Stimulated activated CD8-positive, alpha-beta memory T cell treated with anti-CD3 and anti-CD28 coated beads, Interleukin-15, amount 100 ng/mL, for 1 hour (primary cell): ENCODE measurements at regions not wholly inside any gene's neighbourhood (a gene's known extent, or its start where the extent isn't known, plus 50 kb on each side); places are given as distances from the start of the nearest gene placed in this dataset.

Source experiments
- DNase-seq: peaks from one replicate; pipeline ENCODE4 v3.0.0-alpha.2; 2020; ENCODE audit warnings: low read depth

- DNase-seq, result no peak
Observed at GRCh38 chr6:156648616-156649015, 128.6 kb upstream of the ARID1B start.

GRCh38 chr6:156647991-156648390, 129.2 kb upstream of the ARID1B start:
- no peak for DNase-seq

GRCh38 chr6:156647140-156647784, 129.9 kb upstream of the ARID1B start:
- no peak for DNase-seq

GRCh38 chr6:156646496-156646895, 130.7 kb upstream of the ARID1B start:
- no peak for DNase-seq

GRCh38 chr6:156645097-156645496, 132.1 kb upstream of the ARID1B start:
- no peak for DNase-seq

- no peak for DNase-seq
Observed at GRCh38 chr6:156639009-156639721, 138.0 kb upstream of the ARID1B start.

GRCh38 chr6:156638581-156638980, 138.6 kb upstream of the ARID1B start:
- no peak for DNase-seq

- no peak for DNase-seq
Observed at GRCh38 chr6:156634951-156635371, 142.2 kb upstream of the ARID1B start.

GRCh38 chr6:156634048-156634447, 143.1 kb upstream of the ARID1B start:
- no peak for DNase-seq

- DNase-seq, result no peak
Observed at GRCh38 chr6:156633291-156633690, 143.9 kb upstream of the ARID1B start.

- no peak for DNase-seq
Observed at GRCh38 chr6:156630613-156631302, 146.4 kb upstream of the ARID1B start.

- DNase-seq, result no peak
Observed at GRCh38 chr6:156628805-156629204, 148.4 kb upstream of the ARID1B start.

GRCh38 chr6:156627524-156627923, 149.7 kb upstream of the ARID1B start:
- no peak for DNase-seq

- DNase-seq, result no peak
Observed at GRCh38 chr6:156622185-156622584, 155.0 kb upstream of the ARID1B start.

- DNase-seq, result no peak
Observed at GRCh38 chr6:156620331-156620730, 156.8 kb upstream of the ARID1B start.

GRCh38 chr6:156618600-156619205, 158.5 kb upstream of the ARID1B start:
- DNase-seq, result no peak

- DNase-seq, result no peak
Observed at GRCh38 chr6:156617941-156618340, 159.2 kb upstream of the ARID1B start.

- no peak for DNase-seq
Observed at GRCh38 chr6:156617376-156617775, 159.8 kb upstream of the ARID1B start.

GRCh38 chr6:156616495-156616894, 160.7 kb upstream of the ARID1B start:
- no peak for DNase-seq

- DNase-seq, result no peak
Observed at GRCh38 chr6:156613996-156614395, 163.2 kb upstream of the ARID1B start.

GRCh38 chr6:156612361-156612760, 164.8 kb upstream of the ARID1B start:
- no peak for DNase-seq

GRCh38 chr6:156602066-156602385, 175.2 kb upstream of the ARID1B start:
- no peak for DNase-seq
